Left ventricle myocardium superior (tissue), 1 donor: ENCODE measurements at regions not wholly inside any gene's neighbourhood (a gene's known extent, or its start where the extent isn't known, plus 50 kb on each side); places are given as distances from the start of the nearest gene placed in this dataset.
A peak's percentile ranks its signal among the peaks of the same experiment; 100 is the strongest.

ENCODE experiments used
- ATAC-seq: fragments of 200-7000 bp; cut with Tn5 transposase; one replicate; pipeline ENCODE4 v1.9.1; 2020; ENCODE audit warnings: mild to moderate bottlenecking, moderate library complexity
- DNase-seq: peaks from one replicate; pipeline ENCODE4 v3.0.0-alpha.2; 2020
- intact Hi-C: fragments of 100-400 bp; cut with micrococcal nuclease; formaldehyde crosslinking; loops from one replicate; pipeline ENCODE4 v1.11.0; 2022
- donor health status: DM: no; HTN: yes; CAD: no; lungs with severe emphysema.

- no peak for ATAC-seq
- DNase-seq: no peak
- intact Hi-C loops: no loop called here
Observed at GRCh38 chr6:166055801-166056200, 111.8 kb downstream of the TBXT start.

DNA sequence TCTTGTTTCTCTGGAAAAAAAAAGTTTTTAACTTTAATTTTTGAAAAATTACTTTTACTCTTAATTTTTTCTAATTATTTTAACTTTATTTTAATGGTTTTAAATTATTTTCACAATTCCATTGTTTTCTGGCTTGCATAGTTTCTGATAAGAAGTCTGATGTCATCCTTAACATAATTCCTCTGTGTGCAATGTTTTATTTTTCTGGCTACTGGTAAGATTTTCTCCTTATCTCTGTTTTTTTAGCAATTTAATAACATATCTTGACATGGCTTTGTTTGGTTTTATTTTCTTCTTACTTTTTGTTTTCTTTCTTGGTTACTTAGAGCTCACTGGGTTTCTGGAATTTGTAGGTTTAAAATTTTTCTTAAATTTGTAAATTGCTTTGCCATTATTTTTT lies 114.8 kb downstream of the TBXT start:
- DNase-seq: no peak
- ATAC-seq: no peak
- intact Hi-C loops: no loop called here

GRCh38 chr6:166050559-166050958 lies 117.1 kb downstream of the TBXT start:
- intact Hi-C loops: no loop called here
- no peak for DNase-seq
- ATAC-seq: no peak

DNA sequence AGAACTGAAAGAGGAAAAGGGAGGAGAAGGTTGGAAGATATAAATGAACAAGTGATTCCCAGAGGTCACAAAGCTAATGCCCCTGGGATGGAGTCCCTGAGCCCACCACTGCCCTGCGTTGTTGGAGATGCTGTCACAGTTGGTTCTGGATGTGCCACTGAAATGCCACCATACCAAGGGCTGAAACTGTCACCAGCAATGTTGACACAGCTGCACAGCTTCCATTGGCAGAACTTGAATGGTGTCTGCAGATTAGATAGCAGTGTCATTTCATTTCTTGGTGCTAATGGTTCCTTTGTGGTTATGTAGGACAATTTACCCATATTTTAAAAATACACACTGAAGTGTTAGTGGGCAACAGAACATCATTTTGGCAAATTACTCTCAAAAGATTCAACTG lies 120.7 kb downstream of the TBXT start:
- intact Hi-C loops: no loop called here
- no peak for DNase-seq
- ATAC-seq: no peak

GRCh38 chr6:166046226-166046625 lies 121.4 kb downstream of the TBXT start:
- no peak for DNase-seq
- ATAC-seq: no peak
- intact Hi-C loops: no loop called here

DNA sequence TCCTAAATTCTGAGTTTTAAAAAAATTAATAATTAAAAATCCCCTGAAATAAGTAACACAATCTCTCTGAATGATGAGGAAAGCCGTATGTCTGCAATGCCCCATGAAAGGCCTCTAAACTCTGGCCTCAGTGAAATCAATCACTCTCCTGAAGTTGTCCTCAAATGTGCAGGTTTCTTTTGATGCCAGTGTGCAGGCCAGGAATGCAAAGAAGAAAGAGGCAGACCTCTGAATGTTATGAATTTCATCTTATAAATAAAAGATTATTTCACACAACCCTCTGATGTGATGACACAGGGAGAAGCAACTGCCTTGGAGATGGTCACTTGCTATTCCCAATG lies 121.8 kb downstream of the TBXT start:
- DNase-seq (no peak), ATAC-seq (no peak)
- intact Hi-C loops: no loop called here

- intact Hi-C loops: no loop called here
- DNase-seq: no peak
- no peak for ATAC-seq
Observed at GRCh38 chr6:166045173-166045859, 122.3 kb downstream of the TBXT start.

GRCh38 chr6:166041277-166041676 lies 126.4 kb downstream of the TBXT start:
- intact Hi-C loops: no loop called here
- no peak for ATAC-seq
- no peak for DNase-seq

DNA sequence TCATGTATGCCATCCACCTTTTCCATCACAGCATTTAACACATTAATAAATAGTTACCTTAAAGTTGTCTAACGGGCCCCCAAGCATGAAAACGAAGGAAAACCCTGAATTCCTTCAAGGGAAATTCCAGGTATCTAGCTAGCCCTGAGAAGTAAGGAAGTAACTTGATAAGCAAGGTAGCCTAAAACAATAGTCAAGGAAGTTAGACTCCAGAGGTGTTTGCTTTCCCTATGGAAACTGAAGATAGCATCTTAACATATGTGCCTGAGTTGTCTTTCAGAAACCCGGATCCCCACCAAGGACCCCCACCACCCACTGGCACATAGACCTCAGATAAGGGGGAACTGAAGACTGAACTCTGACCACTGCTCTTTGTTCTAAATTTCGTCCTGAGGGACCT lies 127.4 kb downstream of the TBXT start:
- no peak for ATAC-seq
- intact Hi-C loops: no loop called here

GRCh38 chr6:166036316-166037095 lies 131.1 kb downstream of the TBXT start:
- intact Hi-C loops: no loop called here
- ATAC-seq (no peak), DNase-seq (no peak)

More for the DNA sequence above, 127.4 kb downstream of the TBXT start:
- no peak for DNase-seq

DNA sequence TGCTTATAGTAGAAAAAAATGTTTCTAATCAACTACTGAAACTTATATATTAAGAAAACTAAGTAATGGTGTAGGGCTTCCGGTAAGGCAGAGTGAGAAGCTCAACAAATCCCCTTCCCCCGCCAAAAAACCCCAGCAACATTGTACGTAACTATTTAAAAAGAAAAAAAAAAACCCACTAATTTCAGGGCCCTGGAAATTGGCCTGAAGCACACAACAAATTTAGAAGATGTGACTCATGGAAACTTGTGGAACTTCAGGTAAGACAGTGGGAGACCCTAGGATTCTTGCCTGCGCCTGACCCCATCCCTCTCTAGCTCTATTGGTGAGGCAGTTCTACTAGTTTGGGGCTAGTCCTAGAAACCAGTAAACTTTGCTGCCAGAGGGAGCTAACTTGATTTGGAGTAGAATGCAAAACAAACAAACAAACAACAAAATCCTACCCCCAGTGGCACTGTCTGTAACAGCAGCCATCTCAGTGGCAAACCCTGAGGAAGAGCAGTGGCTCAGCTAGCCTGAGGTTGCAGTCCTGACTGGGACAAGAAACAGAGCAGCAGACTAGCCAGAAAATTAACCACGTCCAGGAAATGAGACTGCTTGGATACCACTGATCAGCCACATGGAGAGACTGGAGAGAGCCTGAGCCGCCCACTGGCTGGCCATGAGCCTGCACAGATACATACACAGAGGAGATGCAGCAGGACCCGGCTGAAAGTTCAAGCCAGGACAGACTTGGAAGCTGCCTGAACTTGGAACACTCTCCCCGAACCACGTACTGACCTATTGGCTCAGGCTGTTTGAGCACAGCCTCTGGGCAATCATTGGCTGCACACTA lies 135.1 kb downstream of the TBXT start:
- peak; percentile 99 for ATAC-seq
- intact Hi-C loops: no loop called here
- DNase-seq: peak; percentile 87

DNA sequence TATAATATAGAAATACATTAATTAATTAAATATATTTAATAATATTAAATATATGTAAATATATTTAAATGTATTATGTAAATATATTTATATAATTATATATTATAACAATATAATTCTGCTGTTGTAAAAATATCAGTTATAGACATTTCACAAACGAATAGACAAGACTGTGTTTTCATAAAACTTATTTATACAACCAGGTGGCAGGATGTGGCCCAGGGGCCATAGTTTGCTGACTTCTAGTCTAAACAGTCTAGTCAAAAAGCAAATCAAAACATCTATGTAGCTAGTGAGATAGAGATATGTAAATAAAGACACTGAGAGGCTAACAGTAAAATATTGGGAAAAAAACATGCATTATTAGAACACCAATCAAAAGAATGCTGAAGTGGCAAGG lies 136.4 kb downstream of the TBXT start:
- DNase-seq (no peak), ATAC-seq (no peak)
- intact Hi-C loops: no loop called here

- intact Hi-C loops: no loop called here
- ATAC-seq (no peak), DNase-seq (no peak)
Observed at GRCh38 chr6:166029506-166029905, 138.1 kb downstream of the TBXT start.

DNA sequence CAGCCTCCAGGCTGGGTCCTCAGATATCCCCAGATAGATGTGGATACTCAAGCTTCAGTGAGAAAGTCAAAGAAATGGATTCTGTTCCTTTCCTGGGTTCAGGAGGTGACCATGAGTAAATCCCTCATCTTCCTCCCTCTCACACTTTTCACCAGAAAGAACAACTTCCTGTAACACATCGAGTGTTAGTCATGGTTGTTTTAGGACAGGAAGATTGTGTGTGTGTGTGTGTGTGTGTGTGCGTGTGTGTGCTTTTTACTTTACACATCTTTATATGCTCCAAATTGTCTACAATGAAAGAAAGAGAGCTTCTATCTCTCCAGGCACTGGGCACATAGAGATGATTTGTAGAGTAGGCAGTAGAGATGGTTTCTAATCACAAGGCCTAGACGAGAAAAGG lies 139.9 kb downstream of the TBXT start:
- intact Hi-C loops: no loop called here
- ATAC-seq: no peak
- no peak for DNase-seq

GRCh38 chr6:166026586-166027126 lies 141.0 kb downstream of the TBXT start:
- ATAC-seq (peak; percentile 92), DNase-seq (peak; percentile 72)
- intact Hi-C loops: no loop called here

DNA sequence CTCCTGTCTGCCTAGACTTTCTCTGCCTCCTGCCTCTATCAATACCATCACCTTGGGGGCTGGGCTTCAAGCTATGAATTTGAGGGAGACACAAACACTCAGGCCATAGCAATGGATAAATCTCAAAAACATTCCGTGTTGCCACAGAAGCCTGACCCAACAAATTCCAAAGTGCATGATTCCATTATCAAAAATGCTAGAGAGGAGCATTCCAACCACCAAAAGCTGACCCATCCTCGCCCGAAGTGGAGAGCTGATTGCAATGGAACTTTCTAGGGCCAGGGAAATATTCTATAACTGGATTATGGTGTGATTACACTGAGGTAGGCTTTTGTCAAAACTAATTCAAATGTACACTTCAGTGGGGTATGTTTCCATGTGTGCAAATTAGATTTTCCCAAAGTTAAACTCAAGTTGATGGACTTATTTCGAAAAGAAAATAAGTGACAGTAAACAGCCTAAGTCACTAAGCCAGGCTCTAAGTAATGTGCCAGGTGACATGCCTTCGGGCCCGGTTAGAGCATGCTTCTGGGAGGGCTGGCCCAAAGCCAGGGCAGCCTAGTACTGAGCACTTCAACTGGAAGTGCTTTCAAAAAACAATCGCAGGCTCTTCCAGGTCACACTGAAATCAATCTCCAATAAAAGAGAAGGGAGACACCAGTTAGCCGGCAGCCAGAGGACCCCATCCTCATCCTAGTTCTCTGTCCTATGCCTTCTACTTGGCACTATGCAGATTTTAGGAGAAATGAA lies 142.3 kb downstream of the TBXT start:
- intact Hi-C loops: no loop called here
- DNase-seq (peak; percentile 69), ATAC-seq (peak; percentile 48)

- intact Hi-C loops: no loop called here
- no peak for DNase-seq
- no peak for ATAC-seq
Observed at GRCh38 chr6:166024252-166024651, 143.4 kb downstream of the TBXT start.

DNA sequence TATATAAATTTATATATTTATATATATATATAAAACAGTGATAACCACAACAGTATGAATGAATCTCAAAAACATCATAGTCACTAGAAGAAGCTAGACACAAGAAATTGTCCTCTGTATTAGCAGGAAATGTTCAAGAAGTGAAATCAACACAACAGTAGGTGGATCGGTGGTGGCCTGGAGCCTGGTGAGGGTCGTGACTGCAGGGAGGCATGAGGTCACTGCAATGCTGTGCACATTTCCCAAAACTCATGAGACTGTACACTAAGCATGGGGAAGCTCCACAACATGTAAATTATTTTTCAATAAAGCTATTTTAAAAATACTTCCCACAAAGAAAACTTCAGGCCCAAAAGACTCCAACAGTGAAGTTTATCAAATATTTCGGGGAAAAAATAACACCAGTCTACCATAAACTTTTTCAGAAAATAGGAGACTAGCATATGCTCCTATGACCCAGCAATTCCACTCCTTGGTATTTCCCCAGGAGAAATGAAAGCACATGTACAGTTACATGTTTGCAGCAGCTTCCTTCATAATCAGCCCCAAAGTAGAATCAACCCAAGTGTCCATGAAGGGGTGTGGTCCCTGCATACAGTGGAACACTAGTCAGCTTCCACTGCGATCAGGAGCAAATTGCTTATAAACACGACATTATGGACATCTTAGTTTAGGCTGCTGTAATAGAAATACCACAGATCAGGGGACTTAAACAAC lies 144.2 kb downstream of the TBXT start:
- intact Hi-C loops: no loop called here
- ATAC-seq (no peak), DNase-seq (no peak)

DNA sequence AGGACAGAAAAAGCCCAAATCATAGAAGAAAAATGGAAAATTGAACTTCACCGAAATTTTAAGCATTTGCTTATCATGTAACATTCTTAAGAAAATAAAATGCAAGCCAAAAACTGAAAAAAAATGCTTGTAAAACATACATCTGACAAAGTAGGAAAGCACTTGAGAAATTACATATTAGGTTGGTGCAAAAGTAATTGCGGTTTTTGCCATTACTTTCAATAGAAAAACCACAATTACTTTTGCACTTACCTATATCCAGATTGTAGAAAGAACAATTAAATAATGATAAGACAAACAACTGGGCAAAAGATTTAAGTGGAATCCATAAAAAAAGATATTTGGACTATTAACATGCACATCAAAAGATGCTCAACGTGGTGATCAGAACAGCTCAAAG lies 146.2 kb downstream of the TBXT start:
- intact Hi-C loops: no loop called here
- DNase-seq: no peak
- ATAC-seq: no peak
